GM18870 (cell line): ENCODE measurements at regions not wholly inside any gene's neighbourhood (a gene's known extent, or its start where the extent isn't known, plus 50 kb on each side); places are given as distances from the start of the nearest gene placed in this dataset.

ENCODE experiments used
- ATAC-seq: cut with Tn5 transposase; IDR thresholded peaks from one replicate; pipeline ENCODE4 v1.9.1; 2021; ENCODE audit warnings: moderate library complexity; ENCODE audit not compliant: unreplicated experiment

DNA sequence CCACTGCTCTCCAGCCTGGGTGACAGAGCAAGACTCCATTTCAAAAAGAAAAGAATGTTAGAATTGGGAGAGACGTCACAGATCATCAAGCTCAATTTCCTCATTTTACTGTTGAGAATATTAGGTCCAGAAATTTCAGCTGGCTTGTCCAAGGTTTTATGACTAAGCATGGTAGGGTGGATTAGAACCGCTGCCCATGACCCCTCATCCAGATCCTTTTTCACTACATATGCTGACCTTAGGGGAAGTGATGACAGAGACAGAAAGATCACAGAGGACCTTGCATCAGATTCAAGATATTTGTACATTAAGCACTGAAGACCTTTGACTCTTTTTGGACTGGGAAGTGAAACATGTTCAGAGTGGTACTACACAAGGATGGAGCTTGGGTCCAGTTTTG lies 134.5 kb downstream of the ADAMTS15 start:
- no peak for ATAC-seq

DNA sequence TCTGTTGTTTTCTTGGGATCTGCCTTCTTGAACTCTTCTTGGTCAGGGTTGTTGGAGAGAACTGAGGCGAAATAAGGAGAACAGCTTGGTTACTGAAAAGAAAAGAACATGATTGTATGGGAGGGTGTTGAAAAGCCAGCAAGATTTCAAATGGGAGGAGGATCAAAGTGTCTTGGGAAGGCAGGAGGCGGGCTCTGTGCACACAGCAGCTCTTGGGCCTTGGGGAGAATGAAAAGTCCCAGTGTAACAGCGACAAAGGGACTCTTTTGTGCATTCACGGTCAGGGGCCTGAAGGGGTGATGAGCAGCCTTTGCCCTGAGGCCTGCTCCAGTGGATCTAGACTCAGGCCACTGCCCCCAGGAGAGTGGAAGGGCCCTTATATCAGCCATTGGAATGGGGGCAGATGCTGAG lies 135.4 kb downstream of the ADAMTS15 start:
- no peak for ATAC-seq

DNA sequence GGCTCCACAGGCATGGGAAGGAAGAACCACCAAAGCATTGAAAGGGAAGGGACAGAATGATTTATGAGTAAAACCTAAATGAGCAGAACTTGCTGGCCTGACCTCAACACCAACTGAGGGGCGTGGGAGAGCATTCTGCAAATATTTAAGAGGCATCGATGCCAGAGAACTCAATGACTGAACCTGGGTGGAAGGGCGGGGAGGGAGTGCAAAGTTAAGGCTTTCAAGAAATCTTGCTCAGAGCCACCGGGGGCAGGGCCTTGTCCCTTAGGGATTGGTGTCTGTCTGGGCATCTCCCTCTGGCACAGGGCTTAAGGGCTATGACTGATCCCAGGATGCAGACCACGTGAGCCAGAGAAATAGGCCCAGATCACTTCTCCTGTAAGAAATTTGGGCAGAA lies 137.1 kb downstream of the ADAMTS15 start:
- ATAC-seq = no peak

- ATAC-seq = no peak
Observed at GRCh38 chr11:130587658-130588057, 139.2 kb downstream of the ADAMTS15 start.

DNA sequence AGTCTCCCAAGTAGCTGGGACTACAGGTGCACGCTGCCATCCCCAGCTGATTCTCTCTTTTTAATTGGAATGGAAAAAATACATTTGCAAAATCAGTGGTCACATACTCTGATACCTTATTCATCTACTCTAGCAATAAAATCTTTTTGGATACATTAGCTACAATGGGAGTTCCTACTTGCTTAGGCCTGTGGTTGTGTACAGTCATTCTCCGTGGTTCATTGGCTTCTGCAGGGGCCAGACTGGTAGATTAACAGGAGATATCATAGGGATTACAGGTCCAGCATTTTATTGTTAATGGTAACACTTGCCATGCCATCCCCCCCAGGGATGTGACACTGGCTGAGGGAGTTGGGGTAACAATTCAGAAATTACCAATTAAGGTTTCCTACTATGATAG lies 140.0 kb downstream of the ADAMTS15 start:
- no peak for ATAC-seq

DNA sequence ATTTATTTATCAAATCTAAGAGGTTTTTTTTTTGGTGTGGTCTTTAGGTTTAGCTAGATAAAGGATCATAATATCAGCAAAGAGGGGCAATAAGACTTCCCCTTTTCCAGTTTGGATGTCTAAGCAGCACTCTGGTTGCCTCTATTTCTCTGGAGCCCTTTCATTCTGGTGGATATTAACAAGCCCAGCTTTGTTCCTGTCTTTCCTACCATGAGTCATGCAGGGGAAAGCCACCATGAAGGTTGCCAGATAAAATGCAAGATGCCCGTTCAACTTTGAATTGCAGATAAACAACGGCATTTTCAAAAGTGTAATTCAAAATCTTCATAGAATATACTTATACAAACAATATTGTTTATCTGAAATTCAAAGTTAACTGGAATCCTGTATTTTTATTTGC lies 143.6 kb downstream of the ADAMTS15 start:
- ATAC-seq = no peak

- no peak for ATAC-seq
Observed at GRCh38 chr11:130593064-130593463, 144.6 kb downstream of the ADAMTS15 start.

- ATAC-seq = no peak
Observed at GRCh38 chr11:130598433-130598832, 150.0 kb downstream of the ADAMTS15 start.

- no peak for ATAC-seq
Observed at GRCh38 chr11:130599073-130599654, 150.7 kb downstream of the ADAMTS15 start.

DNA sequence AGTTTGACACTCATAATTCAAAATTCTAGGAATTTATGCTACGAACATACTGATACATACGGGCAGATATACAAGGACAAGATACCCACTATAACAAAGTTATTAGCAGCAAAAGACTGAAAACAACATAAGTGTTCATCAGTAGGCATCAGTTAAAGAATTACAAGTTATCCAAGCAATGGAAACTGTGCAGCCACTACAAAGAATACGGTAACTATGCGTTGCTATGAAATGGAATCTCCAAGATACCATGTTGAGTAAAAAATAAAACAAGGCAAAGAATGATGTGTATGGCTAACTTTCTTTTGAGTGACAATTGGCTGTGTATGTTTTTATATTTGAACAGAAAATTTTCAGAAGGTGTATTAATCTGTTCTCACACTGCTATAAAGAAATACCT lies 151.7 kb downstream of the ADAMTS15 start:
- ATAC-seq = no peak

- no peak for ATAC-seq
Observed at GRCh38 chr11:130600616-130601015, 152.2 kb downstream of the ADAMTS15 start.

DNA sequence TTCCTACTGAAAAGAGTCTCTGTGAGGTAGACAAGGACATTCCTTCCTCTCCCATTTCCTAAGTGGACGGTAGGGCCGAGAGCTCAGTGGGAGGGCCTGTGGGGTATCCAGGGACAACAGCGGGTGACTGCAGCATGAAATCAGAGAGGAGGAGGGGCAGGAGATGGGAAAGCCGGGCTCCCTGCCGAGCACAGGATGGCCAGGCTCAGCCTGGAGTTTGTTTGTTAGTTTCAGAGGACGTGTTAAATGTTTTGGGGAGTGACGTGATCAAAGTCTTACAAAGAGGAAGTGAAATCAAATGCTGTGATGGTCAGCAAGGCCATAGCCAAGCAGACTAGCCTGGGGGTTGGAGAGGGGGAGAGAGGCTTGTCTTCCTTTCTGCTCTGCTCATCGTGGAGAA lies 152.7 kb downstream of the ADAMTS15 start:
- no peak for ATAC-seq

GRCh38 chr11:130601764-130602460 lies 153.5 kb downstream of the ADAMTS15 start:
- ATAC-seq = no peak

DNA sequence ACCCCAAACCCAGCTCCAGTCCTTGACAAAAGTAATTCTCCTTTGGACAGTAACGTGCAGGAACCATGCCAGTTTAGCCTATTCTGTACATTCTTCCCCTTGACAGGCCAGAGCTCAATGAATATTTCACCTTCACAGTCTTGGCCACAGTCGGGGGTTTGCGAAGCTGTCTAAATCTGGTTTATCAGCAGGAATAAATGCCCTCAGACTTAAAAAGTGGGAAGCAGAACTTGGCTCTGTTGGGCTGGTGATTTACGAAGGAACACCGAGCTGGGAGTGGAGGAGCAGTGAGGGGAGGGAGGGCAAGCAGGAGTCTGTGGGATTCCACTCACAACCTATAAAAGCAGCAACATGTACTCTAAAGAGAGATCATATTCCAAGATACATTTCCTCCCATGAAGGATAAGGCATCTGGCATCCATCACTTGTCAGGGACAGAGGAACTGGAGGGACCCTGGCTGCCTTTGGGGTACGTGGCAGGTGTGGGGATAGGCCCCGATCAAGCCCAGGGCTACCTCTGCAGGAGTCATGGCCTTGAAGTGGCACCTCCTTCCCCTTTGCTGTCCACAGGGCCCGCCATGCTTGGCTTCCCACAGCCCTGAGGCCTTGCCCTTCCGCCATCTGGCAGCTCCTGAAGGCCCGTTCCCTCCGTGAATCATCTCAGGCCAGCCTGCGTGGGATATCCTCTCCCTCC lies 154.3 kb downstream of the ADAMTS15 start:
- no peak for ATAC-seq

DNA sequence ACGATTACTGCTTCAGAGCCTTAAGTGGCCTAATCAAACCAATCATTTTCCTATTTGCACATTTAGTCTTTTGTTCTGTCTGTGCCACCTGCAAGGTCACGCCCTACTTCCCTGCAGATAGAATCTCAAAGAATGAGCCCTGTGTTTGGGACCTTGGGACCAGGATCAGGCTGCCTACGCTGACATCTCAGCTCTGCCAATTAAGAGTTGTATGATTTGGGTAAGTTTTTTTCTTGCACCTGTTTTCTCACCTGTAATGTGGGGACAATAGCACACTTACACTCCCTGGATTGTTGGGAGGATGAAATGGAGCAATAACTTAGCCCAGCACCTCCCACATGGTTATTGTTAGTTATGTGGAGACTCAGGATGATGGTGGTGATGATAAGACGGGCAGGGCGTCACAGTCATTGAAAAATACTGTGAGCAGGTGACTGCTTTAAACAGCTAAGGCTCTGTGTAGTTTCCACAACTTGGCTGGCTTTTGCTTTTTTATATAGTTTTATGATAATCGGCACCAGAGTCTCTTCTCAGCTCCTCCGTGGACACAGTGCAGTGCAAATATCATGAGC lies 155.0 kb downstream of the ADAMTS15 start:
- ATAC-seq = no peak

GRCh38 chr11:130604606-130605005 lies 156.2 kb downstream of the ADAMTS15 start:
- no peak for ATAC-seq

- no peak for ATAC-seq
Observed at GRCh38 chr11:130606178-130606577, 157.7 kb downstream of the ADAMTS15 start.

DNA sequence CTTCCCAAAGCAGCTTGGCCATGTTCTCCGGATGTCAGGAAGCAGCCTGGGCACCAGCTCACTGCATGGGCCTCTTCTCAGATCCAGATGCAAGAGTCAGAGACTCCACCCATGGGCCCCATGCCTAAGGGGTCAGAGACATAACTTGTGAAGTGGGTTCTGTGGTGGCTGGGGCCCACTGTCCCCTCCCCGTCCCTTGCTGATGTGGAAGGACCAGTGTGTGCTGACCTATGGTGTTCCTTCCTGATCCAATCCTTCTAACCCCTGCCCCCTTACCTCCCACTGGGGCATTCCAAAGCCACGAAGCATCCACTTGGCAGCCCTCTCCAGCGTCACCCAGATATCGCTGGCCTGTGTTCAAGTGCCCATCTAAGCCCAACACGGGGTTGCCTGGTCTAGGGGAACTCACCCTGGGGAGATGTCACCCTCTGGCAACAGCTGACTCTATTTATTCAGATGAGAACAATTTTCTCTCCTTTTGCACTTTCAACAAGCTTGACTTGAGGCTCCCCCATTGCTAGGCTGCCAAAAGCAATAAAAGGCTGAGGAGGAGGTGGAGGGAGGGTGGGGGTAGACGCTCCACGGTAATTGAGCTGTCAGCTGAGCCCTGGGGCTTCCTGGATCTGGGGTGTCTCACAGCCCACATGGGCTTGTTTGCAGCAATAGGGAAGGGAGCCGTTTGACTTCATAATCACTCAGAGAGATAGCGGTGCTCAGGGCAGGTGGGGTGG lies 158.5 kb downstream of the ADAMTS15 start:
- no peak for ATAC-seq

DNA sequence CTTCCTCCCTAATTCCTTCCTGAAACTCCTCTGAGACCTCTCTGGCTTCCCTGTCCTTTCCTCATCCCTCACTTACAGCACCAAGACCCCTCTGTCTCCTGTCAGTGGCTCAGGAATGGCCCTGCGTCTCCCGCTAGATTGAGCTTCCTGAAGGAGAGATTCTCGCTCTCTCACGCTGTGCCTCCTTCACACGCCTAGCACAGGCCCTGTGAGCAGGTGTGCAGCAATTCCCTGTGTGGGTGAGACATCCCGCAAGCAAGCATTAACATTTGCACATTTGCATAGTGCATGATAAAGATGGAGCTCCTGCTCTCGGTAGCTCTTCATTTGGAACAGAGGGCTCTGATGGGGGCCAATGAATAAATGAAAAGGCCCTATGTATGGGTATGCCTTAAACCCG lies 159.8 kb downstream of the ADAMTS15 start:
- ATAC-seq = no peak

DNA sequence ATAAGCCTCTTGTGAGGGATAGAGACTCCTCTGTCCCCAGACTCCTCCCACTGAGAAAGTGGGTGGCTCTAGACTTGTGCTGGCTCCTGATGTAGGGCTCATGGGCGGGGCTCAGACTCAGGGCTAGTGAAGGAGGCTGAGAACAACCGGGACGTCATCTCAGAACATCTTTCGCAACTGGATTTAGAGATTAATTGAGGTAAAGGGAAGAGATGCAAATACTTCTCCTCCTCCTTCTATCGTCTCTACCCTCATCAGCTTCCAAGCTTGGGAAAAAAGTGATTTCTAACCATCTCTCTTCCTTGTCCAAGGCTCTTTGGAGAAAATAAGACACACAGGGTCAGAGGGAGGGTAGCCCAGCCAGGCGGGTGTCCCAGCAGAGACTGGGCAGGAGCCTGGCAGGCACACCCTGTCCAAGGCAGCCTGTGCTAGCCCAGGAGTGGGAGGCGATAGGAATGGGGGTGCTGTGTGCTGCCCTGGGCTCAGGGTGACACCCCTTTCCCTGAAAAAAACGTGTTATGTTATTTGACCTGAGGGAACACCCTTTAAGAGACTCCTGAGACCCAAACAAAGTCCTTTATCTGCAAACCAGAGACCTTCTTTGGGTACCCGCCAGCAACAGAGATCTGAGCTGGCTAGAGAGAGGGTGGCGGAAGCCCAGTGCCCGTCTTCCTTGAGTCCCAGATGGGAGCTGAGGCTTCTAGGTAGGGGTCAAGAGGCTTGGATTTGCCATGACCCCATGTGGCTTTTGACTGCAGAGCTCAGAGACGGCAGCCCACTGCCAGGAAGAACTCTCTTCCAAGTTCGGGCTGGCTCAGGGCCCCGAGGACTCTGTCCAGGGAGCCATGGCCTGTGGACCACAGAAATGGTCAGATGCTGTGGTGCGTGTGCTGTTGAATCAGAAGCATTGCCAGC lies 160.9 kb downstream of the ADAMTS15 start:
- ATAC-seq = no peak
